Stomach (tissue), 8 donors: ENCODE measurements at regions not wholly inside any gene's neighbourhood (a gene's known extent, or its start where the extent isn't known, plus 50 kb on each side); places are given as distances from the start of the nearest gene placed in this dataset.
A peak's percentile ranks its signal among the peaks of the same experiment; 100 is the strongest.
"Not testable (repeated sequence)": the region's sequence is repeated elsewhere in the genome, so short reads cannot be mapped to it uniquely, and the experiment has no call there.

ENCODE experiments used
- DNase-seq, 2 donors: peaks; one replicate each; pipeline versions ENCODE4 v3.0.0 to v3.0.0-alpha.2; 2013 to 2019
- H3K27ac ChIP-seq, 5 donors: fragments of 200-600 bp in 4 of 5; sonication (generic) in 4 of 5; one replicate each; pipeline ENCODE4 v1.5.1; 2013 to 2019; ENCODE audit warnings: mild to moderate bottlenecking in 1 of 5, moderate library complexity in 1 of 5
- H3K27me3 ChIP-seq, 3 donors: fragments of 200-600 bp; sonication (generic); one replicate each; pipeline ENCODE4 v1.5.1; 2017 to 2019; ENCODE audit warnings: mixed run types in 1 of 3
- H3K36me3 ChIP-seq, 4 donors: fragments of 200-600 bp; sonication (generic); 1 replicate in 3 of 4; 2 replicates in 1 of 4; pipeline ENCODE4 v1.5.1; 2016 to 2019
- H3K4me1 ChIP-seq, 4 donors: fragments of 200-600 bp; sonication (generic); one replicate each; pipeline ENCODE4 v1.5.1; 2016 to 2019
- H3K4me3 ChIP-seq, 4 donors: fragments of 200-600 bp; sonication (generic) in 3 of 4; one replicate each; pipeline ENCODE4 v1.5.1; 2016 to 2019; ENCODE audit warnings: mild to moderate bottlenecking in 1 of 4
- H3K9me3 ChIP-seq, 4 donors: fragments of 200-600 bp; sonication (generic); one replicate each; pipeline ENCODE4 v1.5.1; 2016 to 2019
- EP300 ChIP-seq: sonication (generic); formaldehyde crosslinking; IDR thresholded peaks from one replicate; pipeline ENCODE4 v1.6.1; 2017; ENCODE audit warnings: antibody characterized with exemption
- POLR2A ChIP-seq, 4 donors: fragments of 450-650 bp; IDR thresholded peaks; one replicate each; pipeline ENCODE4 v1.6.1; 2016; ENCODE audit warnings: antibody characterized with exemption in 4 of 4, control low read depth in 2 of 4, mild to moderate bottlenecking in 1 of 4, moderate library complexity in 1 of 4
- POLR2AphosphoS5 ChIP-seq, 3 donors: sonication (generic); formaldehyde crosslinking; IDR thresholded peaks; one replicate each; pipeline ENCODE4 v1.6.1; 2016; ENCODE audit warnings: antibody characterized with exemption in 3 of 3
- WGBS, 5 donors: extraction: QIAGEN DNeasy Blood & Tissue Kit in 3 of 5; methylation state at CpG; one replicate each; pipeline versions ENCODE4 v1.1.5 to v1.1.7; 2013 to 2018; 5-methylcytosine and 5-hydroxymethylcytosine counted together
- intact Hi-C: fragments of 100-400 bp; cut with DNase I; formaldehyde crosslinking; loops from one replicate; pipeline ENCODE4 v1.15.1; 2023; ENCODE audit warnings: low total_unique reads
- TF ChIP-seq, protein P1 (sequence below), 7 experiments: fragments of 450-650 bp in 4 of 7; fragments of 200-600 bp in 3 of 7; sonication (generic) in 3 of 7; IDR thresholded peaks; one replicate each; pipeline ENCODE4 v1.5.1; 2016 to 2019; ENCODE audit warnings: antibody characterized with exemption in 7 of 7, control low read depth in 2 of 7, mild to moderate bottlenecking in 1 of 7
- donor health status: healthy with polysubstance abuse.
- donor health status: Bipolar disorder and iron deficiency.
- donor health status: healthy.

DNA sequence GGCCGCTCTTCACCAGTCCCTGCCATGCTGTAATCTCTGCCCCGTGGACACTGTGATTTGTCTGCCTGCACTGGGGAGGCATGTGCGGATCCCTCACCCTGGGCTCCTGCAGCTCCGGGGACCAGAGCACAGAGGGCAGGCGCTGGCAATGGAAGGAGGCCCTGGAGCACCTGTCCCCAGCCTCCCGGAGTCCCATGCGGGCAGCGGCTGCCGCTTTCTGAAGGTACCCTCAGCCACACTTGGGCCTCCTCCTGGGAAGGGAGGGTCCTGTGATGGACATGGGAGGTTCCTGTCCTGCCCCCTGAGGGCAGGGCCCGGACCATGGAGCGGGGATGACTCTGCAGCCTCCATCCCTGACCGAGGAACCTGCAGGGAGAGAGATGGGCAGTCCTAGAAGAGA is 297.4 kb upstream of the SFSWAP start:
- WGBS, 5 donors: 79 to 84% (median 83%) methylated on average over 5 to 12 of the region's 12 CpGs
- H3K4me3 ChIP-seq: no peak overlapping the region
- no peaks in the 10 kb centered on the region for H3K4me1 ChIP-seq
- no peak for DNase-seq
- peaks cover 0 to 15% (median 0%) of the 10 kb centered on the region in 3 donors for H3K27me3 ChIP-seq
- TF ChIP-seq POLR2AphosphoS5 (IDR thresholded peaks at IDR 0.05): no peak
- no peak for TF ChIP-seq EP300
- TF ChIP-seq, protein P1, sequence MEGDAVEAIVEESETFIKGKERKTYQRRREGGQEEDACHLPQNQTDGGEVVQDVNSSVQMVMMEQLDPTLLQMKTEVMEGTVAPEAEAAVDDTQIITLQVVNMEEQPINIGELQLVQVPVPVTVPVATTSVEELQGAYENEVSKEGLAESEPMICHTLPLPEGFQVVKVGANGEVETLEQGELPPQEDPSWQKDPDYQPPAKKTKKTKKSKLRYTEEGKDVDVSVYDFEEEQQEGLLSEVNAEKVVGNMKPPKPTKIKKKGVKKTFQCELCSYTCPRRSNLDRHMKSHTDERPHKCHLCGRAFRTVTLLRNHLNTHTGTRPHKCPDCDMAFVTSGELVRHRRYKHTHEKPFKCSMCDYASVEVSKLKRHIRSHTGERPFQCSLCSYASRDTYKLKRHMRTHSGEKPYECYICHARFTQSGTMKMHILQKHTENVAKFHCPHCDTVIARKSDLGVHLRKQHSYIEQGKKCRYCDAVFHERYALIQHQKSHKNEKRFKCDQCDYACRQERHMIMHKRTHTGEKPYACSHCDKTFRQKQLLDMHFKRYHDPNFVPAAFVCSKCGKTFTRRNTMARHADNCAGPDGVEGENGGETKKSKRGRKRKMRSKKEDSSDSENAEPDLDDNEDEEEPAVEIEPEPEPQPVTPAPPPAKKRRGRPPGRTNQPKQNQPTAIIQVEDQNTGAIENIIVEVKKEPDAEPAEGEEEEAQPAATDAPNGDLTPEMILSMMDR (IDR thresholded peaks at IDR 0.05): no peak
- TF ChIP-seq POLR2A (IDR thresholded peaks at IDR 0.05): no peak
- intact Hi-C loops: no loop called here
- H3K9me3 ChIP-seq: no peaks in the 10 kb centered on the region
- no peak overlapping the region for H3K27ac ChIP-seq
- no peaks in the 10 kb centered on the region for H3K36me3 ChIP-seq

DNA sequence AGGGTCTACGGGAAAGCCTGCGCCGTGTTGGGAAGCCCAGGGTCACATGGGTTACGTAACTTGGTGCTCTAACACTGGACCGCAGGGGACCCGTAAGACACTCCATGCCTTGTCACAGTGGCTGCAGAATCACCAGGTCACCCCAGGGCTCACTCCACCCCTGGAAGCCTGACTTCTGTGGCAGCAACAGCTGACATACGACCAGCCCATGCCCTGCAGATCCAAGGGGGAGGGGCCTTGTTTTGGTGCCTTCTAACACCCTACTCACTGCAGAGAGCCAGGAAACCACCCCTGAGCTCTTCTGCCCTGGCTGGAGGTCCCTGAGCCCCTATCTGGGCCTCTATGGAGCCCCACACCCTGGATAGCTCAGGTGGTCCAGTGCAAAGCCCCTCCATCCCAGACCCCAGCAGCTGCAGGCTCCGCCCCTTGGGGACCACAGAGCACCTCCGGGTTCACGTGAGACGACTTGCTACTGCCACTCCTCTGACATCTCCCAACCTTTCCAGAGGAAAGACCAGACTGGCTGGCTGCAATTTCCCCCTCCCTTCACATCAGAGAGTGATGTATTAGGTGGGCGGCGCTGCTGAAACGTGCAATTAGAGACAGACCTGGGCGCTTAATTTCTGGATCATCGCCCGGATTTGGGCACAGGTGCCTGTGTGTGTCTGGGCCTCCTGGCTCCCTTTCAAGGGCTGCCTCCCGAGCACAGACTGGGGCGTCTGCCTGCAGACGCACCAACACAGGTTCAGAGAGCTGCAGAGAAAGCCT is 296.6 kb upstream of the SFSWAP start:
- 44 to 52% (median 49%) methylated on average over 4 to 12 of the region's 20 CpGs; no CpG with 5 or more reads in 1 of the 5 donors for WGBS, 5 donors
- H3K27ac ChIP-seq, H3K36me3 ChIP-seq, H3K9me3 ChIP-seq, intact Hi-C loops, DNase-seq, H3K4me1 ChIP-seq, H3K4me3 ChIP-seq: not testable (repeated sequence)
- H3K27me3 ChIP-seq: peaks cover 0 to 15% (median 0%) of the 10 kb centered on the region in 3 donors

DNA sequence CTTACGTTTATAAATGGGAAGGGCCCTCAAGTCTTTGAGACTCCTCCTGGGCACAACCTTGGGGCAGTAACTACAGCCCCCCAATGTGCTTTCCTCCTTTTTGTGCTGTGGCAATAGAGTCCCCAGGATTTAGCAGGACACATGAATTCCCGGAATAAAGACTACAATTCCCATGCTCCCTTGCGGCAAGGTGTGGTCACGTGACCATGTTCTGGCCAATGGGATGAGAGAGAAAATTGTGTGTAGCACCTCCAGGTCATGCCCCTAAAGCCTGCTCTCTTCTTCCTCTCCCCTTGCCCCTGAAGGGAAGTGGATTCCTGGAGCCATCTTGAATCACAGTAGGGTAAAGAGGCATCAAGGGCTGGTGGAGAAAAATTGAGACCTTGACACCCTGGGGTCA is 295.1 kb upstream of the SFSWAP start:
- Histone ChIP-seq H3K4me3 (no peak overlapping the region), H3K4me1 (no peaks in the 10 kb centered on the region), H3K9me3 (no peaks in the 10 kb centered on the region), H3K27me3 (peaks cover 0 to 19% (median 0%) of the 10 kb centered on the region in 3 donors), H3K36me3 (no peaks in the 10 kb centered on the region), H3K27ac (no peak overlapping the region)
- intact Hi-C loops: no loop called here
- WGBS, 5 donors: 81 to 90% (median 88%) methylated on average over 4 of the region's 4 CpGs
- no peak for DNase-seq
- TF ChIP-seq POLR2AphosphoS5 (IDR thresholded peaks at IDR 0.05) (no peak), EP300 (no peak), POLR2A (IDR thresholded peaks at IDR 0.05) (no peak)
- TF ChIP-seq, protein P1 (IDR thresholded peaks at IDR 0.05): no peak

DNA sequence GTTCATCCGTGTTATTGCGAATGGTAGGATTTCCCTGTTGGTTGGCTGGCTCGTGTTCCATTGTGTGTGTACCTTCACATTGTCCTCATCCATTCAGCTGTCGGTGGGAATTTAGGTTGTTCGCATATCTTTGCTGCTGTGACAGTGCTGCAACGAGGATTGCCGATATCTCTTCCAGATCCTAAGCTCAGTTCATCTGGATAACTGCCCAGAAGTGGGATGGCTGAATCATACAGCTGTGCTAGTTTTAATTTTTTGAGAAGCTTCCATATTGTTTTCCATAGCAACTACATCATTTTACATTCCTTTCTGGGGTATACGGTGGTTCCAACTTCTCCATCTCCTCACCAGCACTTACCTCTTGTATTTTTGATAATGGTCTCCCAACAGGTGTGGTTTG is 292.8 kb upstream of the SFSWAP start:
- H3K27me3 ChIP-seq: peaks cover 0 to 26% (median 9%) of the 10 kb centered on the region in 3 donors
- WGBS, 5 donors: 77 to 80% (median 80%) methylated on average over 8 of the region's 8 CpGs
- intact Hi-C loops: no loop called here
- no peaks in the 10 kb centered on the region for H3K4me1 ChIP-seq
- H3K4me3 ChIP-seq: no peak overlapping the region
- DNase-seq: peak in 1 of 2 donors; percentile 37
- no peaks in the 10 kb centered on the region for H3K36me3 ChIP-seq
- H3K9me3 ChIP-seq: no peaks in the 10 kb centered on the region
- H3K27ac ChIP-seq: no peak overlapping the region
- TF ChIP-seq, protein P1 (IDR thresholded peaks at IDR 0.05): no peak

DNA sequence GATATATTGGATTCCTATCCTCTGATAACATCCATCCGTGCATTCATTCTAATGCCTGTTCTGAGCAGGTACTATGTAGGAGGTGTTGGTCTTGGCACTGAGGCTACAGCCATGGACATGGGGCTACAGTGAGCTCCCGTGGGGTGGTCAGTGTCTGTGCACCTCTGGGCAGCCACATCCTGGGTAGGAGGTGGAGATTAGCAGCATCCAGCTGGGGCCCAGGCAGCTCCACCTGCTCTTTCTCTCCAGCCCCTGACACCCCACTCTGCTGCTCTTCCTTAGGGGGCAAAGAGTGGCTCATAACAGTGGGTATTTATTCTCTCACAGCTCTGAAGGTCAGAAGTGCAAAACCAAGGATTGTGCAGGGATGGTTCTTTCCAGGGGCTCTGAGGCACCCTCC is 292.0 kb upstream of the SFSWAP start:
- Histone ChIP-seq H3K27ac (no peak overlapping the region), H3K4me3 (no peak overlapping the region), H3K36me3 (no peaks in the 10 kb centered on the region), H3K27me3 (peaks cover 0 to 20% (median 9%) of the 10 kb centered on the region in 3 donors), H3K4me1 (no peaks in the 10 kb centered on the region), H3K9me3 (peaks cover 0 to 7% (median 6%) of the 10 kb centered on the region in 4 donors)
- WGBS, 5 donors: 64 to 86% (median 68%) methylated on average over 2 of the region's 2 CpGs
- no peak for TF ChIP-seq POLR2A (IDR thresholded peaks at IDR 0.05)
- TF ChIP-seq EP300: no peak
- no peak for TF ChIP-seq POLR2AphosphoS5 (IDR thresholded peaks at IDR 0.05)
- TF ChIP-seq, protein P1 (IDR thresholded peaks at IDR 0.05): no peak
- no peak for DNase-seq
- intact Hi-C loops: no loop called here
